ENCODE measurements at regions not wholly inside any gene's neighbourhood (a gene's known extent, or its start where the extent isn't known, plus 50 kb on each side); places are given as distances from the start of the nearest gene placed in this dataset.

- intact Hi-C loops (cut with DNase I): no loop called here
- Histone ChIP-seq H3K27ac (no peak overlapping the region), H3K36me3 (no peaks in the 10 kb centered on the region), H3K9me3 (no peaks in the 10 kb centered on the region), H3K4me3 (no peak overlapping the region), H3K27me3 (no peaks in the 10 kb centered on the region), H3K4me1 (no peaks in the 10 kb centered on the region)
- ATAC-seq (no peak), DNase-seq (peak in 1 of 4 donors; percentile 13)
- TF ChIP-seq CTCF (IDR thresholded peaks at IDR 0.05): no peak
Observed at GRCh38 chrX:44651358-44651757, 108.7 kb upstream of the FUNDC1 start.

- DNase-seq (no peak), ATAC-seq (no peak)
- intact Hi-C loops (cut with DNase I): no loop called here
- no peaks in the 10 kb centered on the region for H3K36me3 ChIP-seq
- no peak overlapping the region for H3K4me3 ChIP-seq
- H3K4me1 ChIP-seq: no peaks in the 10 kb centered on the region
- H3K9me3 ChIP-seq: no peaks in the 10 kb centered on the region
- H3K27me3 ChIP-seq: no peaks in the 10 kb centered on the region
- TF ChIP-seq CTCF (IDR thresholded peaks at IDR 0.05): no peak
- H3K27ac ChIP-seq: no peak overlapping the region
Observed at GRCh38 chrX:44643723-44644122, 101.1 kb upstream of the FUNDC1 start.

GRCh38 chrX:44637282-44637681 is 94.6 kb upstream of the FUNDC1 start:
- DNase-seq: no peak
- Histone ChIP-seq H3K27ac (no peak overlapping the region), H3K36me3 (no peaks in the 10 kb centered on the region), H3K9me3 (no peaks in the 10 kb centered on the region), H3K27me3 (no peaks in the 10 kb centered on the region), H3K4me1 (no peaks in the 10 kb centered on the region), H3K4me3 (no peak overlapping the region)
- intact Hi-C loops (cut with DNase I): no loop called here
- no peak for TF ChIP-seq CTCF (IDR thresholded peaks at IDR 0.05)
- ATAC-seq: no peak

GRCh38 chrX:44621078-44621477 is 78.4 kb upstream of the FUNDC1 start:
- no peaks in the 10 kb centered on the region for H3K36me3 ChIP-seq
- no peaks in the 10 kb centered on the region for H3K27me3 ChIP-seq
- no peak overlapping the region for H3K4me3 ChIP-seq
- H3K27ac ChIP-seq: no peak overlapping the region
- TF ChIP-seq CTCF (IDR thresholded peaks at IDR 0.05): no peak
- ATAC-seq (no peak), DNase-seq (peak in 1 of 4 donors; percentile 3)
- H3K4me1 ChIP-seq: no peaks in the 10 kb centered on the region
- H3K9me3 ChIP-seq: no peaks in the 10 kb centered on the region
- intact Hi-C loops (cut with DNase I): no loop called here

GRCh38 chrX:44619039-44619438 is 76.4 kb upstream of the FUNDC1 start:
- Histone ChIP-seq H3K27me3 (no peaks in the 10 kb centered on the region), H3K9me3 (no peaks in the 10 kb centered on the region), H3K27ac (no peak overlapping the region), H3K4me3 (no peak overlapping the region), H3K36me3 (no peaks in the 10 kb centered on the region), H3K4me1 (no peaks in the 10 kb centered on the region)
- DNase-seq (no peak), ATAC-seq (no peak)
- no peak for TF ChIP-seq CTCF (IDR thresholded peaks at IDR 0.05)
- intact Hi-C loops (cut with DNase I): no loop called here
